ENCODE measurements at regions not wholly inside any gene's neighbourhood (a gene's known extent, or its start where the extent isn't known, plus 50 kb on each side); places are given as distances from the start of the nearest gene placed in this dataset.

DNA sequence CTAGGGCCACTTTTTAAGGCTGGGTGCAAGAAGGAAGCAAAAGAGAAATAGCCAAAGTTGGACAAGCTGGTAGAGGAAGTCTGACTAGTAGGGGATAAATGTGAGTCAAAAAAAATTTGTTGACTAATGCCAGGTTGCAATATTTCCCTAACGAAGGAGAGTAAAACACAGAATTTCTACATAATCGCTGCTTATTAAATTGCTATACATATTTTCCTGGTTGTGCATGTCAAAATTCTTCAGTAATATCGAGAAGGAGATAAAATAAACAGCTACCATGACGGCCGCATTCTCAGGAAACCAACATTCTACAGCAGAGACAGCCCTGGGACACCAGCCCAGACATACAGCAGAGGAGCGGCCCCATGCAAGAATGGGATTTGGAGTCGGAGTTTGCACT, 148.3 kb downstream of the ESM1 start:
- TF ChIP-seq, protein P1, sequence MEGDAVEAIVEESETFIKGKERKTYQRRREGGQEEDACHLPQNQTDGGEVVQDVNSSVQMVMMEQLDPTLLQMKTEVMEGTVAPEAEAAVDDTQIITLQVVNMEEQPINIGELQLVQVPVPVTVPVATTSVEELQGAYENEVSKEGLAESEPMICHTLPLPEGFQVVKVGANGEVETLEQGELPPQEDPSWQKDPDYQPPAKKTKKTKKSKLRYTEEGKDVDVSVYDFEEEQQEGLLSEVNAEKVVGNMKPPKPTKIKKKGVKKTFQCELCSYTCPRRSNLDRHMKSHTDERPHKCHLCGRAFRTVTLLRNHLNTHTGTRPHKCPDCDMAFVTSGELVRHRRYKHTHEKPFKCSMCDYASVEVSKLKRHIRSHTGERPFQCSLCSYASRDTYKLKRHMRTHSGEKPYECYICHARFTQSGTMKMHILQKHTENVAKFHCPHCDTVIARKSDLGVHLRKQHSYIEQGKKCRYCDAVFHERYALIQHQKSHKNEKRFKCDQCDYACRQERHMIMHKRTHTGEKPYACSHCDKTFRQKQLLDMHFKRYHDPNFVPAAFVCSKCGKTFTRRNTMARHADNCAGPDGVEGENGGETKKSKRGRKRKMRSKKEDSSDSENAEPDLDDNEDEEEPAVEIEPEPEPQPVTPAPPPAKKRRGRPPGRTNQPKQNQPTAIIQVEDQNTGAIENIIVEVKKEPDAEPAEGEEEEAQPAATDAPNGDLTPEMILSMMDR (IDR thresholded peaks at IDR 0.05; ENCODE audit: low read depth, low read length, missing control alignments) = no peak
- no peak for DNase-seq (ENCODE audit: low read depth)
- in situ Hi-C loops (cut with HindIII; ENCODE audit: low sequenced_read_pairs) = no loop called here
- no peak overlapping the region for H3K4me3 ChIP-seq (ENCODE audit: low read depth, low read length)

DNA sequence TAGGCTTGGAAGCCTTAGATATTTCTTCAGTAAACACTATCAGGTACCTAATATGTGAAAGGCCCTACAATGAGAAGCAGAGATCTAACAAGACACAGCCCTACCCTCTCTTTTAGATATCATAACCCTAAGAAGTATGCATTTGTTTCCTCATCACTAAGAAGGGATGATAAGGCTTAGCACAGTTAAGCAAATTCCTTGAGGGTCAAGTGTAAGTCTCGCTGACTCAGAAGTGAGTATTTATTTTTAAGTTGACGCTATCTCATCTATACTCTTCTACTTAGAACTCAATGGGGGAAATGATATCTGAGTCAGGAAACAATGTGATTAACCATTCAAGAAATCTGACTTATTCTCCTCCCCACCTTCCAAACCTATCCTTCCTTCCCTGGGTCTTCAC, 149.7 kb downstream of the ESM1 start:
- DNase-seq (ENCODE audit: low read depth) = no peak
- TF ChIP-seq, protein P1 (IDR thresholded peaks at IDR 0.05; ENCODE audit: low read depth, low read length, missing control alignments) = no peak
- H3K4me3 ChIP-seq (ENCODE audit: low read depth, low read length) = no peak overlapping the region
- in situ Hi-C loops (cut with HindIII; ENCODE audit: low sequenced_read_pairs) = no loop called here

DNA sequence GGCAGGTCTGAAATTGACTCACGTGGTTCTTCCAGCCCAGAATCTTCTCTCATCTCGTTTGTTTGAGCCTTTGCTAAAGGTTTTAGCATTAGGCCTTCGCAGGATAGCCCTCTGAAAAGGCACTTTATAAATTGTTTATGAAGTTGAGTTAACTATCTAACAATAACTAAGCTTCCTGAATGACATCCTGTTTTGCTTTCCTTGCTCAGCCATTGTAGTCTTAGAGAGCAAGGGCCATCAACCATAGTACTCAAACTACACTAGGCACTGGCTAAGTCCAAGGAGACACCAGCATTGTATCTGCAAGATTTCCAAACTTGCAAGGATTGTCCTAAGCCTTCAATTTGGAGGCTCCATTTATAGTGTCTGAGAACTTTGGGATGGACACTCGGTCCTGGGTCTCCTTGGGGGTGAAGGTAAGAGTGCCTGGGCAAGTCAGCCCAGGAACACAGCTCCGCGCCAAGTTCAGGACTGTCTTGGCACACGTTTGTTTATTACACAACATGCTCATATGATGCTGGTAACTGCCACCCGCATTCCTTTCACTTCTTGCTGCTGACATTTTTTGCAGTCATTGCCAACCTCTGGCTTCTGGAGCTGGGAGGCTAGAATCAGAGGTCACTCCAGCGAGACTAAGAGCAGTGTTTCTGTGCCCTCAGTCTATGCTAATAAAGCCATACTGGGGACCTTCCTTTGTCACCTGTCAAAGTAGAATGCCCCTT, 151.1 kb downstream of the ESM1 start:
- no peak overlapping the region for H3K4me3 ChIP-seq (ENCODE audit: low read depth, low read length)
- in situ Hi-C loops (cut with HindIII; ENCODE audit: low sequenced_read_pairs) = no loop called here
- TF ChIP-seq, protein P1 (IDR thresholded peaks at IDR 0.05; ENCODE audit: low read depth, low read length, missing control alignments) = no peak
- no peak for DNase-seq (ENCODE audit: low read depth)

DNA sequence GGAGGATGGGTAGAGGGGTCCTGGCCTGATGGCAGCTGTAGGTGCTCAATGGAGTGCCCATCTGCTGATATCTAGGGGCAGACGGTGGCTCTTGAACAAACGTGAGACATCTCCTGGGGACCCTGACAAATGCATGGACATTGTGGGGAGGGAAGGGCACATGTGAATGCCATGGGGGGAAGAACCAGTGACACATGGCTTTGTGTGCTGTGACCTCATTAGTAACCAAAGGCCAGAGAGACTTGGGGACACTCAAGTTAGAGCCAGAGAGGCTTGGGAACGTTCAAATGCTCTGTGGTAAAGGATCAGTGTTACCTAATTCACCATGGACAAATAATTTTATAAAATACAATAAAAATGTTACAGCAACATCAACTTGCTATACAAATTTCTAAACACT, 151.8 kb downstream of the ESM1 start:
- no peak for DNase-seq (ENCODE audit: low read depth)
- in situ Hi-C loops (cut with HindIII; ENCODE audit: low sequenced_read_pairs) = no loop called here
- TF ChIP-seq, protein P1 (IDR thresholded peaks at IDR 0.05; ENCODE audit: low read depth, low read length, missing control alignments) = no peak
- H3K4me3 ChIP-seq (ENCODE audit: low read depth, low read length) = no peak overlapping the region

DNA sequence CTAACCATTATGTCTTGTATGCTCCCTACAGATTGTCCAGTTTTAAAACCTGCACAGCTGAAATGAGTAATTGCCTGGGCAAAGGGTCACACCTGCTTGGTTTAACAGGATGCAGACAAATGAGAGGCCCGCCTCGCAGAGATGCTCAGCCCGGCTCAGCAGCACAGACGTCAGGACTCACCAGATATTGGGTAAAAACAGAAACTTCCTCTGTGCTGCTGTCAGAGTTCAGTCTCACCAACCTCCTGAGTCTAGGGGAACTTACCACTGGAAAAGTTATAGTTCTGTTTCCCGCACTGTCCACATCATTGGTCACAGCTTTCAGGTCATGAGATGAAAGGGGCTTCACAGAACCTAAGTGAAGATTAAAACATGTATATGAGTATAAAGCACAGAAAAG, 152.5 kb downstream of the ESM1 start:
- DNase-seq (ENCODE audit: low read depth) = no peak
- H3K4me3 ChIP-seq (ENCODE audit: low read depth, low read length) = no peak overlapping the region
- TF ChIP-seq, protein P1 (IDR thresholded peaks at IDR 0.05; ENCODE audit: low read depth, low read length, missing control alignments) = no peak
- in situ Hi-C loops (cut with HindIII; ENCODE audit: low sequenced_read_pairs) = no loop called here

DNA sequence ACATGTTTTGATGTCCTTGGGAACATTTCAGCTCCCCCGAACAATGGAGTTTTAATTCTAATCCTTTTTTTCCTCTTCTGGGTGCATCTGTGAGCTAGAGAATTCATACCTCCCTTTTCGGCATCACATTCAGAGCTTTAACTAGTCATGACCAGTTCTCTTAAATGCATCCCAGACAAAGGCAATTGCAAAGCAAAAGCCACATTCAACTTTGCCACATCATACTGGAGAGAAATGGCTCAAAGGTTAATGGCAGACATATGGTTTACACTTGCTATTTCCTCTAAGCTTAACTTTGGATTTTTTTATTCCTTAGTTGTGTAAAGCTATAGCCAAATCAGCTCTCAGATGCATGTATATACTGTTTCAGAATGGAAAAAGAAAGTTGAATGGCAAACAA, 153.3 kb downstream of the ESM1 start:
- H3K4me3 ChIP-seq (ENCODE audit: low read depth, low read length) = no peak overlapping the region
- in situ Hi-C loops (cut with HindIII; ENCODE audit: low sequenced_read_pairs) = no loop called here
- no peak for DNase-seq (ENCODE audit: low read depth)
- TF ChIP-seq, protein P1 (IDR thresholded peaks at IDR 0.05; ENCODE audit: low read depth, low read length, missing control alignments) = no peak

Data from astrocyte of the cerebellum (primary cell).